ENCODE measurements at regions not wholly inside any gene's neighbourhood (a gene's known extent, or its start where the extent isn't known, plus 50 kb on each side); places are given as distances from the start of the nearest gene placed in this dataset.

- TF ChIP-seq CTCF (IDR thresholded peaks at IDR 0.05) (no peak), POLR2A (IDR thresholded peaks at IDR 0.05) (no peak)
Measured at GRCh38 chr12:124515981-124516380, 51.4 kb downstream of the NCOR2 start.
